ENCODE measurements at regions not wholly inside any gene's neighbourhood (a gene's known extent, or its start where the extent isn't known, plus 50 kb on each side); places are given as distances from the start of the nearest gene placed in this dataset.

GRCh38 chr2:7609556-7609955 lies 692.3 kb downstream of the RNF144A start:
- no peak overlapping the region for H3T11ph ChIP-seq (ENCODE audit: low read length)
- Mint-ChIP-seq H3K36me3 (ENCODE audit: insufficient read depth in 1 of 3, low read depth in 3 of 3) (no peaks in the 10 kb centered on the region; a peak in 1 of 7 replicates), H3K4me1 (peaks cover 5 to 6% of the 10 kb centered on the region in 2 experiments), H3K9me3 (no peaks in the 10 kb centered on the region; a peak in 1 of 5 replicates), H3K27ac (no peak overlapping the region; a peak in 1 of 7 replicates), H3K27me3 (ENCODE audit: low read depth) (peaks cover 4% of the 10 kb centered on the region), H3K4me3 (no peak overlapping the region)
- no peak overlapping the region for H2BK120ac ChIP-seq (ENCODE audit: low read depth, low read length, poor library complexity, severe bottlenecking)
- H3K4me2 ChIP-seq (ENCODE audit: insufficient read depth, insufficient read length, low read length): no peak overlapping the region
- H3K79me1 ChIP-seq (ENCODE audit: insufficient read depth, low read depth, low read length, poor library complexity, severe bottlenecking): no peaks in the 10 kb centered on the region
- H4K5ac ChIP-seq (ENCODE audit: insufficient read length, low read depth, low read length): no peak overlapping the region
- no peak overlapping the region for H3K9ac ChIP-seq (ENCODE audit: extremely low read depth, insufficient read length, low read length)
- no peak overlapping the region for H3K27ac ChIP-seq (ENCODE audit: insufficient read length, low read depth, low read length)
- no peak overlapping the region for H2AFZ ChIP-seq (ENCODE audit: low read length)
- no peak overlapping the region for H4K8ac ChIP-seq (replicated peaks; ENCODE audit: insufficient read length, low read depth, low read length)
- H4K91ac ChIP-seq (ENCODE audit: insufficient read length, low read depth, low read length): no peak overlapping the region
- no peak overlapping the region for H2BK12ac ChIP-seq (ENCODE audit: insufficient read length, low read depth, low read length)
- H3K23me2 ChIP-seq (ENCODE audit: insufficient read length, low read depth, low read length, poor library complexity, severe bottlenecking): no peaks in the 10 kb centered on the region
- DNase-seq: no peak
- H3K4me1 ChIP-seq (ENCODE audit: insufficient read depth, low read length): no peaks in the 10 kb centered on the region
- no peak for TF ChIP-seq CTCF (conservative IDR thresholded peaks at IDR 0.05)
- no CpG with 5 or more reads among the region's 7 CpGs for WGBS (ENCODE audit: extremely low coverage, insufficient read length, low lambda C conversion rate)
- no peak overlapping the region for H3K14ac ChIP-seq (ENCODE audit: insufficient read depth, low read length)
- no peaks in the 10 kb centered on the region for H4K20me1 ChIP-seq (ENCODE audit: control insufficient read depth, insufficient read depth, insufficient read length)
- H3K23ac ChIP-seq (ENCODE audit: insufficient read length, low read depth, low read length): no peak overlapping the region
- H3K27me3 ChIP-seq (ENCODE audit: insufficient read depth, low read length): no peaks in the 10 kb centered on the region
- no peak overlapping the region for H2BK15ac ChIP-seq (ENCODE audit: low read depth, low read length)
- no peak overlapping the region for H3K4ac ChIP-seq (ENCODE audit: low read depth, low read length)
- no peak overlapping the region for H2AK5ac ChIP-seq (ENCODE audit: insufficient read length, low read length)
- H2BK5ac ChIP-seq (ENCODE audit: insufficient read length, low read length): no peak overlapping the region
- no peaks in the 10 kb centered on the region for H3K9me3 ChIP-seq (ENCODE audit: control insufficient read depth, low read depth, low read length)
- H3K18ac ChIP-seq (ENCODE audit: insufficient read length, low read depth, low read length): no peak overlapping the region
- H2BK20ac ChIP-seq (ENCODE audit: low read depth, low read length, poor library complexity, severe bottlenecking): no peak overlapping the region
- no peaks in the 10 kb centered on the region for H3K79me2 ChIP-seq (ENCODE audit: insufficient read depth, low read length)
- H3K56ac ChIP-seq (ENCODE audit: insufficient read length, low read depth, low read length): no peak overlapping the region

Data from H9 (cell line).